ENCODE measurements at regions not wholly inside any gene's neighbourhood (a gene's known extent, or its start where the extent isn't known, plus 50 kb on each side); places are given as distances from the start of the nearest gene placed in this dataset.

GRCh38 chr2:120493231-120493630, 147.3 kb downstream of the INHBB start:
- no peak overlapping the region for H3K27ac Mint-ChIP-seq
- no peak for TF ChIP-seq CTCF (conservative IDR thresholded peaks at IDR 0.05)
- H3K4me1 ChIP-seq (ENCODE audit: insufficient read depth, low read length), result no peaks in the 10 kb centered on the region
- H2BK20ac ChIP-seq (ENCODE audit: low read depth, low read length, poor library complexity, severe bottlenecking), result no peak overlapping the region
- H3K4ac ChIP-seq (ENCODE audit: low read depth, low read length), result no peak overlapping the region
- DNase-seq, result no peak
- no peak overlapping the region for H2AK5ac ChIP-seq (ENCODE audit: insufficient read length, low read length)
- H3K4me2 ChIP-seq (ENCODE audit: insufficient read depth, insufficient read length, low read length), result no peak overlapping the region
- H3K27me3 ChIP-seq (ENCODE audit: insufficient read depth, low read length), result no peaks in the 10 kb centered on the region; the same call in 1 of the 2 replicates
- no peak overlapping the region for H3K27ac ChIP-seq (ENCODE audit: insufficient read length, low read depth, low read length)
- peaks cover 88% of the 10 kb centered on the region for H3K27me3 Mint-ChIP-seq (ENCODE audit: low read depth)
- H3K23ac ChIP-seq (ENCODE audit: insufficient read length, low read depth, low read length), result no peak overlapping the region
- no peak overlapping the region for H3T11ph ChIP-seq (ENCODE audit: low read length)
- no peak overlapping the region for H3K56ac ChIP-seq (ENCODE audit: insufficient read length, low read depth, low read length)
- H3K9me3 ChIP-seq (ENCODE audit: control insufficient read depth, low read depth, low read length), result no peaks in the 10 kb centered on the region
- H3K14ac ChIP-seq (ENCODE audit: insufficient read depth, low read length), result no peak overlapping the region
- no peak overlapping the region for H4K5ac ChIP-seq (ENCODE audit: insufficient read length, low read depth, low read length)
- no peaks in the 10 kb centered on the region for H3K79me1 ChIP-seq (ENCODE audit: insufficient read depth, low read depth, low read length, poor library complexity, severe bottlenecking)
- H3K79me2 ChIP-seq (ENCODE audit: insufficient read depth, low read length), result no peaks in the 10 kb centered on the region
- no peak overlapping the region for H3K4me3 Mint-ChIP-seq
- H2BK5ac ChIP-seq (ENCODE audit: insufficient read length, low read length), result no peak overlapping the region
- H3K9ac ChIP-seq (ENCODE audit: extremely low read depth, insufficient read length, low read length), result no peak overlapping the region
- no peaks in the 10 kb centered on the region for H3K23me2 ChIP-seq (ENCODE audit: insufficient read length, low read depth, low read length, poor library complexity, severe bottlenecking)
- no peaks in the 10 kb centered on the region for H3K9me3 Mint-ChIP-seq
- H2BK15ac ChIP-seq (ENCODE audit: low read depth, low read length), result no peak overlapping the region
- no peaks in the 10 kb centered on the region for H3K36me3 Mint-ChIP-seq (ENCODE audit: insufficient read depth in 1 of 3, low read depth in 3 of 3)
- H2BK12ac ChIP-seq (ENCODE audit: insufficient read length, low read depth, low read length), result no peak overlapping the region
- H3K18ac ChIP-seq (ENCODE audit: insufficient read length, low read depth, low read length), result no peak overlapping the region
- H2BK120ac ChIP-seq (ENCODE audit: low read depth, low read length, poor library complexity, severe bottlenecking), result no peak overlapping the region
- no peak overlapping the region for H2AFZ ChIP-seq (ENCODE audit: low read length)
- no peak overlapping the region for H4K91ac ChIP-seq (ENCODE audit: insufficient read length, low read depth, low read length)
- no peaks in the 10 kb centered on the region for H4K20me1 ChIP-seq (ENCODE audit: control insufficient read depth, insufficient read depth, insufficient read length)
- no CpG with 5 or more reads among the region's 5 CpGs for WGBS (ENCODE audit: extremely low coverage, insufficient read length, low lambda C conversion rate)
- H4K8ac ChIP-seq (replicated peaks; ENCODE audit: insufficient read length, low read depth, low read length), result no peak overlapping the region
- H3K4me1 Mint-ChIP-seq, result peaks cover 0 to 4% of the 10 kb centered on the region in 2 experiments; a peak in 2 of 4 replicates

Data from H9 (cell line).